Liver (tissue), 8 donors: ENCODE measurements at regions not wholly inside any gene's neighbourhood (a gene's known extent, or its start where the extent isn't known, plus 50 kb on each side); places are given as distances from the start of the nearest gene placed in this dataset.

Experiments
- DNase-seq: peaks from one replicate; pipeline ENCODE4 v3.0.0-alpha.2; 2017; ENCODE audit warnings: low spot score
- H3K27ac ChIP-seq, 2 donors: one replicate each; pipeline ENCODE4 v1.7.0; 2013; ENCODE audit warnings: inconsistent platforms in 2 of 2, low read length in 2 of 2, control low read depth in 1 of 2, low read depth in 1 of 2, mild to moderate bottlenecking in 1 of 2
- H3K27me3 ChIP-seq, 4 donors: one replicate each; pipeline versions ENCODE4 v1.6.1 to v1.7.0; 2013; ENCODE audit warnings: low read length in 3 of 4, inconsistent platforms in 1 of 4, mild to moderate bottlenecking in 1 of 4, moderate library complexity in 1 of 4; ENCODE audit not compliant: control insufficient read depth in 4 of 4, insufficient read depth in 4 of 4
- H3K36me3 ChIP-seq, 4 donors: one replicate each; pipeline versions ENCODE4 v1.6.1 to v1.7.0; 2013; ENCODE audit warnings: low read length in 3 of 4, mild to moderate bottlenecking in 3 of 4, low read depth in 1 of 4, moderate library complexity in 1 of 4; ENCODE audit not compliant: control insufficient read depth in 4 of 4, insufficient read depth in 3 of 4
- H3K4me1 ChIP-seq, 4 donors: one replicate each; pipeline versions ENCODE4 v1.6.1 to v1.7.0; 2013; ENCODE audit warnings: low read length in 3 of 4, mild to moderate bottlenecking in 3 of 4, moderate library complexity in 1 of 4; ENCODE audit not compliant: control insufficient read depth in 4 of 4, insufficient read depth in 4 of 4
- H3K4me3 ChIP-seq, 3 donors: one replicate each; pipeline versions ENCODE4 v1.6.1 to v1.7.0; 2013; ENCODE audit warnings: low read length in 3 of 3, control low read depth in 1 of 3, low read depth in 1 of 3, mild to moderate bottlenecking in 1 of 3
- H3K9ac ChIP-seq, 2 donors: one replicate each; pipeline ENCODE4 v1.7.0; 2013; ENCODE audit warnings: low read length in 2 of 2, mild to moderate bottlenecking in 2 of 2, moderate library complexity in 2 of 2, control low read depth in 1 of 2, low read depth in 1 of 2
- H3K9me3 ChIP-seq, 4 donors: one replicate each; pipeline versions ENCODE4 v1.6.1 to v1.7.0; 2013; ENCODE audit warnings: low read length in 3 of 4; ENCODE audit not compliant: control insufficient read depth in 4 of 4
- ATF3 ChIP-seq: IDR thresholded peaks from 2 replicates; pipeline ENCODE4 v1.6.1; 2016; ENCODE audit warnings: antibody characterized with exemption
- CTCF ChIP-seq: fragments of 150-350 bp; IDR thresholded peaks from 2 replicates; pipeline ENCODE4 v1.5.1; 2017; ENCODE audit warnings: improper control_type of control experiment, low read depth, low read length; ENCODE audit not compliant: missing input control
- FOXA1 ChIP-seq: IDR thresholded peaks from 2 replicates; pipeline ENCODE4 v1.6.1; 2016; ENCODE audit warnings: antibody characterized with exemption
- FOXA2 ChIP-seq: IDR thresholded peaks from 2 replicates; pipeline ENCODE4 v1.6.1; 2016; ENCODE audit warnings: antibody characterized with exemption
- HNF4A ChIP-seq, 2 donors: conservative IDR thresholded peaks; 2 replicates each; pipeline ENCODE4 v1.6.1; 2016; ENCODE audit warnings: antibody characterized with exemption in 2 of 2, mild to moderate bottlenecking in 2 of 2
- HNF4G ChIP-seq: IDR thresholded peaks from 2 replicates; pipeline ENCODE4 v1.6.1; 2016; ENCODE audit warnings: antibody characterized with exemption
- JUND ChIP-seq, 2 donors: IDR thresholded peaks; 2 replicates each; pipeline ENCODE4 v1.6.1; 2016; ENCODE audit warnings: antibody characterized with exemption in 2 of 2
- MAX ChIP-seq: IDR thresholded peaks from 2 replicates; pipeline ENCODE4 v1.6.1; 2016; ENCODE audit warnings: antibody characterized with exemption
- NR2F2 ChIP-seq: IDR thresholded peaks from 2 replicates; pipeline ENCODE4 v1.6.1; 2016; ENCODE audit warnings: antibody characterized with exemption
- RAD21 ChIP-seq, 2 donors: IDR thresholded peaks; 2 replicates each; pipeline ENCODE4 v1.6.1; 2016; ENCODE audit warnings: antibody characterized with exemption in 2 of 2, mild to moderate bottlenecking in 2 of 2
- REST ChIP-seq: IDR thresholded peaks from 2 replicates; pipeline ENCODE4 v1.6.1; 2016; ENCODE audit warnings: antibody characterized with exemption, mild to moderate bottlenecking
- RXRA ChIP-seq, 2 donors: IDR thresholded peaks; 2 replicates each; pipeline ENCODE4 v1.6.1; 2017 to 2018; ENCODE audit warnings: antibody characterized with exemption in 2 of 2, mild to moderate bottlenecking in 1 of 2
- SP1 ChIP-seq: IDR thresholded peaks from 2 replicates; pipeline ENCODE4 v1.6.1; 2018; ENCODE audit warnings: antibody characterized with exemption, mild to moderate bottlenecking
- ZBTB33 ChIP-seq: IDR thresholded peaks from 2 replicates; pipeline ENCODE4 v1.6.1; 2016; ENCODE audit warnings: antibody characterized with exemption
- WGBS: extraction: QIAGEN DNeasy Blood & Tissue Kit; methylation state at CpG from one replicate; pipeline ENCODE4 v1.1.7; 2013; 5-methylcytosine and 5-hydroxymethylcytosine counted together
- donor health status: healthy.
- donor health status: healthy.
- donor health status: healthy.
- donor health status: healthy.
- donor health status: healthy.

GRCh38 chr15:81454024-81454423, 80.0 kb upstream of the TMC3 start:
- peaks cover 0 to 2% (median 0%) of the 10 kb centered on the region in 4 donors for H3K9me3 ChIP-seq
- no peaks in the 10 kb centered on the region for H3K27me3 ChIP-seq
- no peak overlapping the region for H3K27ac ChIP-seq
- H3K9ac ChIP-seq, result no peak overlapping the region
- no peaks in the 10 kb centered on the region for H3K36me3 ChIP-seq
- 85% methylated on average over 1 of the region's 1 CpG for WGBS
- no peaks in the 10 kb centered on the region for H3K4me1 ChIP-seq
- TF ChIP-seq RAD21 (IDR thresholded peaks at IDR 0.05), result no peak
- TF ChIP-seq MAX, result no peak
- no peak for TF ChIP-seq FOXA1
- TF ChIP-seq HNF4G, result no peak
- no peak for TF ChIP-seq NR2F2
- no peak for TF ChIP-seq JUND (IDR thresholded peaks at IDR 0.05)
- TF ChIP-seq HNF4A (conservative IDR thresholded peaks at IDR 0.05), result no peak
- TF ChIP-seq FOXA2, result no peak
- TF ChIP-seq RXRA (IDR thresholded peaks at IDR 0.05), result no peak
- no peak for TF ChIP-seq ATF3
- no peak for TF ChIP-seq ZBTB33
- DNase-seq, result no peak
- H3K4me3 ChIP-seq, result no peak overlapping the region

GRCh38 chr15:81450721-81451120, 76.7 kb upstream of the TMC3 start:
- TF ChIP-seq REST (no peak), NR2F2 (no peak), SP1 (no peak), FOXA1 (no peak), RAD21 (IDR thresholded peaks at IDR 0.05) (no peak), ATF3 (no peak), CTCF (no peak)
- peaks cover 0 to 3% (median 0%) of the 10 kb centered on the region in 4 donors for H3K9me3 ChIP-seq
- no peak for DNase-seq
- H3K36me3 ChIP-seq, result no peaks in the 10 kb centered on the region
- H3K27me3 ChIP-seq, result no peaks in the 10 kb centered on the region
- no peak overlapping the region for H3K9ac ChIP-seq
- H3K27ac ChIP-seq, result no peak overlapping the region
- WGBS, result 92% methylated on average over 1 of the region's 1 CpG
- H3K4me3 ChIP-seq, result no peak overlapping the region
- no peaks in the 10 kb centered on the region for H3K4me1 ChIP-seq
